ENCODE measurements at regions not wholly inside any gene's neighbourhood (a gene's known extent, or its start where the extent isn't known, plus 50 kb on each side); places are given as distances from the start of the nearest gene placed in this dataset.

DNA sequence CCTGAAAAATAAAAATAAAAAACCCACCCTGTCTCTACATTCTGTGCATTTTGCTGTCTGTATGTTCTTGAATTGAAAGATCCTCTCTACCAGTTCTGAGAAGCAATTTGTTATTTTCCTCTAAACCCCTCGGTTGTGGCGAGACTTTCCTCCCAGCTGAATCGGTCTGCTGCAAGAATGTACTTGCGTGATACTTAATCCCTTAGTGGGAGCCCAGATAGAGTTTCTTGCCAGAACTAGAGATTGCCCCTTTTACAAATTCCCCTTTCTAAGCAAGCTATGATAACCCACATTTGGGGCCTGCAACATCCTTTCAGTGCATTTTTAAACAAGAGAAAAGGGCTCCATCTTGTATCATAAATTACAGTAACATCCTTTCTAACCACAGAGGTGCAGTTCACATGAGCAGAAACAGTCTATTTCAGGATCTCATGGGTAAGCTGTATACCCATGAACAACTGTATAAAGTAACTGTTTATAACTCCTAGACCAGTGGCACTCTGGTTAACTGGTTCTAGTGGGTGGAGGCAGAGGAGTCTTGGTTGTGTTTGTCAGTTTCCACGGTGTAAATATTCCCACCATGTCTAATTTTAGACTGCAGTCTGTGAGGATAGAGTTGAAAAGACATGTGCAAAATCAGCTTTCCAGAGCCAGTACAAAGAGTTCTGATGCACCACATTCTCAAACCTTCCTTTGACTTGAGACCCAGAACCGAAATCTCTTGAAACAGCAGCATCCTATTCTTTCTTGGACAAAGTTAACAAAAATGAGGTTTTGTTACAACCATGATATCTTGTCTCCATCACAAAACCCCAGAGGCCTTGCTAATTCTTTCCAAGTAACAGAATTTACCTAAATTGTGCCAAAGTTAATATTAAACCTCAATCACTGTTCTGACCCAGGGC, 113.1 kb upstream of the ZNF217 start:
- no peak for TF ChIP-seq CTCF (IDR thresholded peaks at IDR 0.05)
- no peak for TF ChIP-seq EZH2 (IDR thresholded peaks at IDR 0.05)
- TF ChIP-seq EZH2phosphoT487 (IDR thresholded peaks at IDR 0.05), result no peak

All from neural progenitor cell (in vitro differentiated cells).